Fibroblast of upper back skin (primary cell): ENCODE measurements at regions not wholly inside any gene's neighbourhood (a gene's known extent, or its start where the extent isn't known, plus 50 kb on each side); places are given as distances from the start of the nearest gene placed in this dataset.

Source experiments
- DNase-seq: peaks from one replicate; pipeline ENCODE4 v3.0.0-alpha.2; 2013

DNA sequence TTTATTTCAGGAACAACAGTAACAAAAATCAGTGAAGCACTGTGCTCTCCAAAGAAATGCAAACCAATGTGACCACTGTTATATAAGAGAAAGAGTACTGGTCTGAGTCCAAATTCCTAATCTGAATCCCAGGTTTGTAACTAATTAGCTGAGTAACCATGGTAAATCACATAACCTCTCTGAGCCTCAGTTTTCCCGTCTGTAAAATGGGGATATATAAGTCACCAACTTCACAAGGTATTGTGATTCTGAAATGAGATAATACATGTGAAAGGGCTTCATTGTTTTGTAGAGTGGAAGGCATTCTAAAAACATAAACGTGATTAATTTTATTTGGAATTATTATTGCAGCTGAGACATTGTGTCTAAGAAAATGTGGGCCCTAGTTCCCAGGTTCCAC, 91.3 kb upstream of the YPEL5 start:
- no peak for DNase-seq

DNA sequence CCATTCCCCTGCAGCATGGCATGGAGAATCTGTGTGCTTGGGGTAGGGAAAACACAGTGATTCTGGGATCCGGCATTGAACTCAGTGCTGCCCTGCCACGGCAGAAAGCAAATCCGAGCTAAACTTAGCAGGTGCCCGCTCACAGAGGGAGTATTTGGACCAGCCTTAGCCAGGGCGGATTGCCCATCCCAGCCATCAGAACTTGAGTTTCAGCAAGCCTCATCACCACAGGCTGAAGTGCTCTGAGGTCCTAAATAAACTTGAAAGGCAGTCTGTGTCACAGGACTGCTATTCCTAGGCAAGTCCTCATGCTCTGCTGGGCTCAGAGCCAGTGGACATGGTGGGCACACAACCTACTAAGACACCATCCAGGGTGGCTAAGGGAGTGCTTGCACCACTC, 86.2 kb upstream of the YPEL5 start:
- DNase-seq = no peak

DNA sequence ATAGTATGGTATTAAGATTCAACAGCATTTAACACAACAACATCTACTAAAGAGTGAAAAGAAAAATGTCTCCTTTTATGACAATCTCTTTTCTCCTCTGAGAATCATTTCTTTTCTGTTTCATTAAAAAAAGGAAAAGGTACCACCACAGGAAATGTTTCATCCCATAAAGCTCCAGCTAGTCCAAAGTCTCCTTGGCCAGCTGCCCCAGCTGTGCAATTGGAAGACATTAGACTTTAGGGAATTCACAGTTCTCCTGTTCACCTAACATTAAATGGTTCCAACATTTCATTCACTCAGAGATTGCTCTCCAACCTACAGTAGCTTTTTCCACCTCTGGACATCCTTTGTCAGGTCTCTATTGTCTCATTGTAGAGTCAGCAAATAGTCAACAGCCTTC, 78.7 kb upstream of the YPEL5 start:
- no peak for DNase-seq

DNA sequence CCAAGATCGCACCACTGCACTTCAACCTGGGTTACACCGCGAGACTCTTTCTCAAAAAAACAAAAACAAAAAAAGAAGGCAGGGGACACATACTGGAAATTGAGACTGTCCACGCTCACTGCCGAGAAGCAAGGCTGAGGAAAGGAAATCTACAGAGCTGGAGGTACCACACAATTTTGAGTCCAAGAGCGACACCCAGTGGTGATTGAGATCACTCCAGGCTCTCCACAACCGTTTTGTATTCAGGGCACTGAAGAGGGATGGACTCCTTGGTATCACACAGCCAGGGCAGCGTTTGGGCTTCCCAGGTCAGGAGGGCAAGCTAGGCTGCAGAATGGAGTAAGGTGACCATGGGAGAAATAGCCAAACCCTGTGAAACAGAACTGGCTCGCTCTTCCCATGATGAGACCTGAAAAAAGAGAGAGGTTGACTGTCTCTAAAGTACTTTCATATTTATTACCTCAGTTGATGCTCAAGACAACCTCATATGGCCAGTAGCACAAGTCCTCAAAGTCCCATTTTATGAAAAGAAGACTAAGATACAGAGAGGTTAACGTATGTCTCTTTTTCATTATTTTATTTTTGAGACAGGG, 74.5 kb upstream of the YPEL5 start:
- peak; percentile 73 for DNase-seq

DNA sequence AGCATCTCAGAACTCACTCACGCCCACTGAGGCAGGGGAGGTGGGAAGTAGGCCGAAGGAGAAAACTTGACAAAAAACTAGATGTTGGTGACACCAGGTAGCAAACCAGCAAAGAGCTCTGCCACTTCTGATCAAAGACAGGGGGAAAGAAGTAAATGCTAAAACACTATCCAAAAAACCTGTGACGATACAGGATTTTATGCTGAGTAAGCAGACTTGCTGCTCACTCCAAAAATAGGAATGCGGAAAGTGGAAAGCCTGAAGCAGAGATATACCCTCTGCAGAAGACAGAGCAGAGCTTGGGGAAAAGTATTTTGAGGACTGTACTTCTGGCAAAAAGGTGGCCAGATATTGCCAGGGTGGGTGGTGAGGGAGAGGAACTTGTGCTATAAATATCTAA, 73.3 kb upstream of the YPEL5 start:
- DNase-seq = no peak

DNA sequence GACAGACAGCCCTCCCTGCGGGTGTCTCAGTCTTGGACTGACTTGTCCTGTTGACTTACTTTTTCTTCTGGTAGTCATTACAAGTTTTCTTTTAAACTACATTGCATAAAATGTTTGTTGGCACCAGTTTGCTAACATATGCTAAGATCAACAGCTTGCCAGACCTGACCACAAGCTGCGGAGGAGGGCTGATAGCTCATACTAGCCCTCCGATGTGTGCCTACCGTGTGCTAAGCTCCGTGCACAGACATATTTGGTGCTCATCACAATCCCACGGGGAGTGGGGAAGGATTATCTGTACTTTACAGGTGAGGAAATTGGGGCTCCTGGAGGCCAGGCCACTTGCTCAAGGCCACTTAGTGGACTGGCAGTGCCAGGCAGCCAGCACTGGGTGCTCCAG, 72.8 kb upstream of the YPEL5 start:
- peak; percentile 2 for DNase-seq

DNA sequence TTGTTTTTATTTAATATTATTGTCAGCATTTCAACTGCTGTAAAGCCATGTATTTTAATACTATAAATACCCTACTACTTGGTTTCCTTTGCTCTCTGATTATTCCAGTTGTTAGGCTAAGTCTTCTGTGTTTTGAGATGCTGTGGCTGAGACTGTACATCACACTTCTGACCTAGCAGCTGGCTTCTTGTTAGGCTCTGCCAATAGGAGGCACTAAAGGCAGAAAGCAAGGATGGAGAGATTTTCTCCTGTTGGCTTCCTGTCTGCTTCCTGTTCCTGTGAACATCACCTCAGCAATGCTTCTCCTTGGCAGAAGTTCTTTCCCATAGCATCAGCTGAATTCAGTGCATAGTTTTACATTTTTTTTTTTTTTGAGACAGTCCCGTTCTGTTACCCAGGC, 68.3 kb upstream of the YPEL5 start:
- DNase-seq = peak; percentile 25

DNA sequence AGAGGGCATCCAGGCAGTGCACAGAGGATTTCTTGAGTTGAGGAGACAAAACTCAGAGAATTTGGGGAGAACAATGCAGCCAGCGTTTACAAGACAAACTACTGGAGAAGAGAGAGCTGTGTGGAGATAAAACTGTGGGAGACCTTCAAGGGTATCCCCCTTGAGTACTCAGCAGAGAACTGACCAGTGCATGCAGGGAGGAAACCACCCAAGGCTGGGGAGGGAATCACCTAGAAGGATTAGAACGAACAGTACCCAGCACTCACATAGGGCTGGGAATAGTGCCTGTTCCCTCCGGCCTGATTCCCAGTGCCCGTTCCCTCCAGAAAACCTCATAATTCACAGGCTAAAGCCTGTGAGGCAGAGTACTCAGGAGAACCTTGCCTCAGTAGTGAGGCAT, 61.9 kb upstream of the YPEL5 start:
- DNase-seq = no peak

DNA sequence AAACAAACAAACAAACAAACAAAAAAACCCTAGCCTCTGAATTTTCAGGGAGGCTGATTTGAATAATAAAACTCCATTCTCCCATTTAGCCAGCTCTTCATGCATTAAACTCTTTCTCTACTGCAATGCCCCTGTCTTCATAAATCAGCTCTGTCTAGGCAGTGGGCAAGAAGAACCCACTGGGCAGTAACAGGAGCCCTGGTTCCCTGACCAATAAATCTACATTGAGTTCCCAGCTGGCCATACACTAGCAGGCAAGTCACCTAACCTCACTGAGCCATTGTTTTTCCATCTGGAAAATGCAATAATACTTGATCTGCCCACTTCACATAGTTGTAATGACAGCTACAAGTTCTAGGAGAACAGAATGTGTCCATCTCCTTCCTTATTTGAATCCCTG, 57.6 kb upstream of the YPEL5 start:
- DNase-seq = no peak

DNA sequence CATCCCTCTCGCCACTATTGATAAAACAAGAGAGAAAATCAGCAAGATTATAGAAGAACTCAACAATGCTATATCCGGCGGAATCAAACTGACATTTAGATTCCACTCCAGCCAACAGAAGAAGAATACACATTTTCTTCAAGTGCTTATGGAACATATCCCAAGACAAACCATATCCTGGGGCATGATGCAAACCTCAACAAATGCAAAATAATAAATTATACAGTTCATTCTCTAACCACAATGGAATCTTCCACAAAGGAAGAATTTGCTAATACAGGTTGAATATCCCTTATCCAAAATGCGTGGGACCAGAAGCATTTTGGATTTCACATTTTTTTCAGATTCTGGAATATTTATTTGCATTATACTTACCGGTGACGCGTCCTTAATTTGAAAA, 51.4 kb upstream of the YPEL5 start:
- peak; percentile 61 for DNase-seq

DNA sequence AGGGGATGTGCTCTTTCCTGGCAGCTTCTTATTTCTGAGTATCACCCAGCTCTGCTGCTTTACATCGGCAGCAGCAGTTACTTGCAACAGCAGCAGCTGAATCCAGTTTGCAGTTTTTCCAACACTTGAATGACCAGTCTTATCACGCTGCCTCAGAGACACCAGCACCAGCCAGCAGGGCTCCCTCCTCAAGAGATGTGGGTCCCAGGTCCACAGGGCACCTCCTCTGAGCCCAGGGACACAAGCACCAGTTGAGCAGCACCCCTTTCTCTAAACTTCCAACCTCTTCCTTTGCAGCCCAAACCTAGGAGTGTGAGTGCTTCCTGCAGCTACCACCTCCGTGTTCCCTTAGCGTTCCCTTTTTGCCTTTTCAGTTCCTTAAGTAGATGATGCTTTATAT, 50.4 kb upstream of the YPEL5 start:
- no peak for DNase-seq
